ENCODE measurements at regions not wholly inside any gene's neighbourhood (a gene's known extent, or its start where the extent isn't known, plus 50 kb on each side); places are given as distances from the start of the nearest gene placed in this dataset.

DNA sequence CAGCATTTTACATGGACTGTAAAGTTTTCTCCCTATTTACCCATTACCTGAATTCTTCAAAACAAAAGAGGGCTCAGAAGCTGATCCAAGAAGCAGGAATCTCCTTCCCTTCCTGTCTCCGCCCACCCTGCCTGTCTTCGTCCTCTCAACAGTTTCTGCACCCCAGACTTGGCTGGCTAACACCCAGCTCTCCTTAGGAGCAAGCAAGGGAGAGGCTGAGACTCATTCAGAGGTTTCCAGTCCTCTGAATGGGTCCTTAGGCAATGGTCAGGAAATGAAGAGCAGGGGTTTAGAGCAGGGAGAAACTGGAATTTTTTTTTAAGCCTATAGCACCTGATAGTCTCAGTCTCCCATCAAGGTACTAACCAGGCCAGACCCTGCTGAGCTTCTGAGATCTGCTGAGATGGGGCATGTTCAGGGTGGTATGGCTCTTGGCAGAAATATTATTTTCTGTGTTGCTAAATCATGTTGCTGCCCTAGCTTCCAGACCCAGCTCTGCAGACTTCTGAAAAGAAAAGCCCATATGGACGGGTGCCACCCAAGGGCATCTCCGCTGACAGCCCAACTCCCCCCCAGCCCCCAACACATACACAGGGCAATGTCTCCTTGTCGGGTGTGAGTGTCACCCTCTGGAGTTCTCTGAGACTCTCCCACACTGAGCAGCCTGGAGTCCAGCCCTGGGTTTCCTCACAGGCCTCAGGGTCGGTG is 74.6 kb upstream of the CD93 start:
- ATAC-seq (peak; percentile 54), DNase-seq (ENCODE audit: low spot score) (peak; percentile 59)
- Histone ChIP-seq H3K9me2 (ENCODE audit: insufficient read depth) (no peaks in the 10 kb centered on the region), H3K79me2 (replicated peaks; ENCODE audit: insufficient read depth) (no peaks in the 10 kb centered on the region), H3K4me3 (no peak overlapping the region), H3K4me2 (peak overlapping the region; percentile 20; the same call in 1 of the 2 replicates), H3K27me3 (ENCODE audit: insufficient read depth) (no peaks in the 10 kb centered on the region), H4K20me1 (replicated peaks; ENCODE audit: insufficient read depth) (no peaks in the 10 kb centered on the region), H3K27ac (ENCODE audit: low read depth) (no peak overlapping the region), H3K4me1 (ENCODE audit: insufficient read depth) (peaks cover 12% of the 10 kb centered on the region), H3F3A (replicated peaks; ENCODE audit: low read depth) (no peaks in the 10 kb centered on the region), H3K36me3 (ENCODE audit: insufficient read depth) (no peaks in the 10 kb centered on the region), H2AFZ (peak overlapping the region; percentile 78)
- H3K36me3 Mint-ChIP-seq (ENCODE audit: low read depth): no peaks in the 10 kb centered on the region
- no peaks in the 10 kb centered on the region for H3K9me3 Mint-ChIP-seq
- no peak overlapping the region for H3K27ac Mint-ChIP-seq
- peaks cover 15% of the 10 kb centered on the region for H3K27me3 Mint-ChIP-seq (ENCODE audit: insufficient read depth, low read depth, poor library complexity)
- TF ChIP-seq CREB1 (CRISPR knock-in tag; IDR thresholded peaks at IDR 0.05; ENCODE audit: low read depth): no peak
- TF ChIP-seq ZNF331 (CRISPR knock-in tag; IDR thresholded peaks at IDR 0.05; ENCODE audit: low read depth): no peak
- no peak for TF ChIP-seq POLR2AphosphoS5 (IDR thresholded peaks at IDR 0.05; ENCODE audit: low read depth)
- no peak for TF ChIP-seq CTCF (conservative IDR thresholded peaks at IDR 0.05; ENCODE audit: low read depth in 2 of 2)
- no peak for TF ChIP-seq ZNF114 (CRISPR knock-in tag; IDR thresholded peaks at IDR 0.05)
- TF ChIP-seq STAT1 (IDR thresholded peaks at IDR 0.05; ENCODE audit: unreplicated experiment): no peak
- no peak for TF ChIP-seq EZH2 (IDR thresholded peaks at IDR 0.05; ENCODE audit: low read depth, unreplicated experiment)
- TF ChIP-seq JUNB (IDR thresholded peaks at IDR 0.05; ENCODE audit: unreplicated experiment): no peak
- TF ChIP-seq, protein P1, sequence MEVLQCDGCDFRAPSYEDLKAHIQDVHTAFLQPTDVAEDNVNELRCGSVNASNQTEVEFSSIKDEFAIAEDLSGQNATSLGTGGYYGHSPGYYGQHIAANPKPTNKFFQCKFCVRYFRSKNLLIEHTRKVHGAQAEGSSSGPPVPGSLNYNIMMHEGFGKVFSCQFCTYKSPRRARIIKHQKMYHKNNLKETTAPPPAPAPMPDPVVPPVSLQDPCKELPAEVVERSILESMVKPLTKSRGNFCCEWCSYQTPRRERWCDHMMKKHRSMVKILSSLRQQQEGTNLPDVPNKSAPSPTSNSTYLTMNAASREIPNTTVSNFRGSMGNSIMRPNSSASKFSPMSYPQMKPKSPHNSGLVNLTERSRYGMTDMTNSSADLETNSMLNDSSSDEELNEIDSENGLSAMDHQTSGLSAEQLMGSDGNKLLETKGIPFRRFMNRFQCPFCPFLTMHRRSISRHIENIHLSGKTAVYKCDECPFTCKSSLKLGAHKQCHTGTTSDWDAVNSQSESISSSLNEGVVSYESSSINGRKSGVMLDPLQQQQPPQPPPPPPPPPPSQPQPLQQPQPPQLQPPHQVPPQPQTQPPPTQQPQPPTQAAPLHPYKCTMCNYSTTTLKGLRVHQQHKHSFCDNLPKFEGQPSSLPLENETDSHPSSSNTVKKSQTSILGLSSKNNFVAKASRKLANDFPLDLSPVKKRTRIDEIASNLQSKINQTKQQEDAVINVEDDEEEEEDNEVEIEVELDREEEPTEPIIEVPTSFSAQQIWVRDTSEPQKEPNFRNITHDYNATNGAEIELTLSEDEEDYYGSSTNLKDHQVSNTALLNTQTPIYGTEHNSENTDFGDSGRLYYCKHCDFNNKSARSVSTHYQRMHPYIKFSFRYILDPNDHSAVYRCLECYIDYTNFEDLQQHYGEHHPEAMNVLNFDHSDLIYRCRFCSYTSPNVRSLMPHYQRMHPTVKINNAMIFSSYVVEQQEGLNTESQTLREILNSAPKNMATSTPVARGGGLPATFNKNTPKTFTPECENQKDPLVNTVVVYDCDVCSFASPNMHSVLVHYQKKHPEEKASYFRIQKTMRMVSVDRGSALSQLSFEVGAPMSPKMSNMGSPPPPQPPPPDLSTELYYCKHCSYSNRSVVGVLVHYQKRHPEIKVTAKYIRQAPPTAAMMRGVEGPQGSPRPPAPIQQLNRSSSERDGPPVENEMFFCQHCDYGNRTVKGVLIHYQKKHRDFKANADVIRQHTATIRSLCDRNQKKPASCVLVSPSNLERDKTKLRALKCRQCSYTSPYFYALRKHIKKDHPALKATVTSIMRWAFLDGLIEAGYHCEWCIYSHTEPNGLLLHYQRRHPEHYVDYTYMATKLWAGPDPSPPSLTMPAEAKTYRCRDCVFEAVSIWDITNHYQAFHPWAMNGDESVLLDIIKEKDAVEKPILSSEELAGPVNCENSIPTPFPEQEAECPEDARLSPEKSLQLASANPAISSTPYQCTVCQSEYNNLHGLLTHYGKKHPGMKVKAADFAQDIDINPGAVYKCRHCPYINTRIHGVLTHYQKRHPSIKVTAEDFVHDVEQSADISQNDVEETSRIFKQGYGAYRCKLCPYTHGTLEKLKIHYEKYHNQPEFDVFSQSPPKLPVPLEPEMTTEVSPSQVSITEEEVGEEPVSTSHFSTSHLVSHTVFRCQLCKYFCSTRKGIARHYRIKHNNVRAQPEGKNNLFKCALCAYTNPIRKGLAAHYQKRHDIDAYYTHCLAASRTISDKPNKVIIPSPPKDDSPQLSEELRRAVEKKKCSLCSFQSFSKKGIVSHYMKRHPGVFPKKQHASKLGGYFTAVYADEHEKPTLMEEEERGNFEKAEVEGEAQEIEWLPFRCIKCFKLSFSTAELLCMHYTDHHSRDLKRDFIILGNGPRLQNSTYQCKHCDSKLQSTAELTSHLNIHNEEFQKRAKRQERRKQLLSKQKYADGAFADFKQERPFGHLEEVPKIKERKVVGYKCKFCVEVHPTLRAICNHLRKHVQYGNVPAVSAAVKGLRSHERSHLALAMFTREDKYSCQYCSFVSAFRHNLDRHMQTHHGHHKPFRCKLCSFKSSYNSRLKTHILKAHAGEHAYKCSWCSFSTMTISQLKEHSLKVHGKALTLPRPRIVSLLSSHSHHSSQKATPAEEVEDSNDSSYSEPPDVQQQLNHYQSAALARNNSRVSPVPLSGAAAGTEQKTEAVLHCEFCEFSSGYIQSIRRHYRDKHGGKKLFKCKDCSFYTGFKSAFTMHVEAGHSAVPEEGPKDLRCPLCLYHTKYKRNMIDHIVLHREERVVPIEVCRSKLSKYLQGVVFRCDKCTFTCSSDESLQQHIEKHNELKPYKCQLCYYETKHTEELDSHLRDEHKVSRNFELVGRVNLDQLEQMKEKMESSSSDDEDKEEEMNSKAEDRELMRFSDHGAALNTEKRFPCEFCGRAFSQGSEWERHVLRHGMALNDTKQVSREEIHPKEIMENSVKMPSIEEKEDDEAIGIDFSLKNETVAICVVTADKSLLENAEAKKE (CRISPR knock-in tag; IDR thresholded peaks at IDR 0.05): no peak
- TF ChIP-seq, protein P2, sequence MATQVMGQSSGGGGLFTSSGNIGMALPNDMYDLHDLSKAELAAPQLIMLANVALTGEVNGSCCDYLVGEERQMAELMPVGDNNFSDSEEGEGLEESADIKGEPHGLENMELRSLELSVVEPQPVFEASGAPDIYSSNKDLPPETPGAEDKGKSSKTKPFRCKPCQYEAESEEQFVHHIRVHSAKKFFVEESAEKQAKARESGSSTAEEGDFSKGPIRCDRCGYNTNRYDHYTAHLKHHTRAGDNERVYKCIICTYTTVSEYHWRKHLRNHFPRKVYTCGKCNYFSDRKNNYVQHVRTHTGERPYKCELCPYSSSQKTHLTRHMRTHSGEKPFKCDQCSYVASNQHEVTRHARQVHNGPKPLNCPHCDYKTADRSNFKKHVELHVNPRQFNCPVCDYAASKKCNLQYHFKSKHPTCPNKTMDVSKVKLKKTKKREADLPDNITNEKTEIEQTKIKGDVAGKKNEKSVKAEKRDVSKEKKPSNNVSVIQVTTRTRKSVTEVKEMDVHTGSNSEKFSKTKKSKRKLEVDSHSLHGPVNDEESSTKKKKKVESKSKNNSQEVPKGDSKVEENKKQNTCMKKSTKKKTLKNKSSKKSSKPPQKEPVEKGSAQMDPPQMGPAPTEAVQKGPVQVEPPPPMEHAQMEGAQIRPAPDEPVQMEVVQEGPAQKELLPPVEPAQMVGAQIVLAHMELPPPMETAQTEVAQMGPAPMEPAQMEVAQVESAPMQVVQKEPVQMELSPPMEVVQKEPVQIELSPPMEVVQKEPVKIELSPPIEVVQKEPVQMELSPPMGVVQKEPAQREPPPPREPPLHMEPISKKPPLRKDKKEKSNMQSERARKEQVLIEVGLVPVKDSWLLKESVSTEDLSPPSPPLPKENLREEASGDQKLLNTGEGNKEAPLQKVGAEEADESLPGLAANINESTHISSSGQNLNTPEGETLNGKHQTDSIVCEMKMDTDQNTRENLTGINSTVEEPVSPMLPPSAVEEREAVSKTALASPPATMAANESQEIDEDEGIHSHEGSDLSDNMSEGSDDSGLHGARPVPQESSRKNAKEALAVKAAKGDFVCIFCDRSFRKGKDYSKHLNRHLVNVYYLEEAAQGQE (IDR thresholded peaks at IDR 0.05; ENCODE audit: unreplicated experiment): no peak
- H3K4me3 Mint-ChIP-seq: no peak overlapping the region
- peaks cover 22% of the 10 kb centered on the region for H3K4me1 Mint-ChIP-seq
